ENCODE measurements at regions not wholly inside any gene's neighbourhood (a gene's known extent, or its start where the extent isn't known, plus 50 kb on each side); places are given as distances from the start of the nearest gene placed in this dataset.

- no peak for TF ChIP-seq ZNF462 (CRISPR knock-in tag; IDR thresholded peaks at IDR 0.05)
- TF ChIP-seq JUNB (IDR thresholded peaks at IDR 0.05; ENCODE audit: unreplicated experiment): no peak
- TF ChIP-seq NANOG (IDR thresholded peaks at IDR 0.05; ENCODE audit: borderline replicate concordance): no peak
- no peak for TF ChIP-seq STAT1 (IDR thresholded peaks at IDR 0.05; ENCODE audit: unreplicated experiment)
- TF ChIP-seq ZNF114 (CRISPR knock-in tag; IDR thresholded peaks at IDR 0.05): no peak
- no peak for TF ChIP-seq EZH2phosphoT487 (IDR thresholded peaks at IDR 0.05; ENCODE audit: unreplicated experiment)
- TF ChIP-seq ZNF331 (CRISPR knock-in tag; IDR thresholded peaks at IDR 0.05; ENCODE audit: low read depth): no peak
- no peak for TF ChIP-seq REST (IDR thresholded peaks at IDR 0.05; ENCODE audit: unreplicated experiment)
- TF ChIP-seq POLR2AphosphoS5 (IDR thresholded peaks at IDR 0.05; ENCODE audit: low read depth): no peak
These were observed 1012.5 kb upstream of the TMEM132C start (continued) for GRCh38 chr12:127254420-127254955.
